GM12878 (cell line): ENCODE measurements at regions not wholly inside any gene's neighbourhood (a gene's known extent, or its start where the extent isn't known, plus 50 kb on each side); places are given as distances from the start of the nearest gene placed in this dataset.

ENCODE experiments used
- BCLAF1 ChIP-seq: fragments of 450-650 bp; IDR thresholded peaks from 2 replicates; pipeline ENCODE4 v1.6.1; 2017; ENCODE audit warnings: antibody characterized with exemption, mild to moderate bottlenecking, moderate library complexity
- BMI1 ChIP-seq: fragments of 450-650 bp; IDR thresholded peaks from 2 replicates; pipeline ENCODE4 v1.6.1; 2016; ENCODE audit warnings: mild to moderate bottlenecking, moderate library complexity, borderline replicate concordance
- CEBPZ ChIP-seq: fragments of 150-350 bp; IDR thresholded peaks from 2 replicates; pipeline ENCODE4 v1.6.1; 2016; ENCODE audit warnings: low read depth, low read length
- FOS ChIP-seq: IDR thresholded peaks from 3 replicates; pipeline ENCODE4 v1.6.1; 2011; ENCODE audit warnings: borderline replicate concordance; ENCODE audit not compliant: insufficient read length; ENCODE audit errors: extremely low read depth
- FOXM1 ChIP-seq: IDR thresholded peaks from 2 replicates; pipeline ENCODE4 v1.6.1; 2012; ENCODE audit warnings: low read depth, mild to moderate bottlenecking, inconsistent platforms, low read length, moderate library complexity
- IKZF1 ChIP-seq: fragments of 450-650 bp; conservative IDR thresholded peaks from 2 replicates; pipeline ENCODE4 v1.6.1; 2017; ENCODE audit warnings: antibody characterized with exemption, mild to moderate bottlenecking
- IRF3 ChIP-seq: fragments of 450-650 bp; IDR thresholded peaks from 2 replicates; pipeline ENCODE4 v1.6.1; 2014; ENCODE audit warnings: mild to moderate bottlenecking
- JUND ChIP-seq: IDR thresholded peaks from 2 replicates; pipeline ENCODE4 v1.6.1; 2012; ENCODE audit warnings: low read depth, mild to moderate bottlenecking, low read length, improper control_type of control experiment, moderate library complexity
- NBN ChIP-seq: fragments of 450-650 bp; IDR thresholded peaks from 2 replicates; pipeline ENCODE4 v1.6.1; 2016
- NR2C2 ChIP-seq: IDR thresholded peaks from 2 replicates; pipeline ENCODE4 v1.6.1; 2011; ENCODE audit warnings: borderline replicate concordance, low read depth; ENCODE audit not compliant: control insufficient read depth, insufficient read length
- PAX8 ChIP-seq: fragments of 450-650 bp; IDR thresholded peaks from 2 replicates; pipeline ENCODE4 v1.6.1; 2017; ENCODE audit warnings: mild to moderate bottlenecking, moderate library complexity
- PBX3 ChIP-seq: IDR thresholded peaks from 2 replicates; pipeline ENCODE4 v1.6.1; 2011; ENCODE audit warnings: mild to moderate bottlenecking, low read depth, low read length, moderate library complexity; ENCODE audit not compliant: insufficient replicate concordance
- POLR2A ChIP-seq: IDR thresholded peaks from 2 replicates; pipeline ENCODE4 v1.6.1; 2011; ENCODE audit warnings: low read depth, mild to moderate bottlenecking, low read length
- TAF1 ChIP-seq: IDR thresholded peaks from 2 replicates; pipeline ENCODE4 v1.6.1; 2011; ENCODE audit warnings: mild to moderate bottlenecking, low read depth, low read length, borderline replicate concordance
- ZNF687 ChIP-seq: fragments of 450-650 bp; IDR thresholded peaks from 2 replicates; pipeline ENCODE4 v1.6.1; 2017; ENCODE audit warnings: mild to moderate bottlenecking, moderate library complexity

- TF ChIP-seq BCLAF1 = no peak
- TF ChIP-seq PBX3 = no peak
- TF ChIP-seq JUND = no peak
- TF ChIP-seq BMI1 = no peak
- TF ChIP-seq IRF3 = no peak
- no peak for TF ChIP-seq TAF1
- no peak for TF ChIP-seq IKZF1
- TF ChIP-seq FOS = no peak
- TF ChIP-seq POLR2A = no peak
- TF ChIP-seq ZNF687 = no peak
- no peak for TF ChIP-seq PAX8
- no peak for TF ChIP-seq NR2C2
- TF ChIP-seq NBN = no peak
- no peak for TF ChIP-seq CEBPZ
- no peak for TF ChIP-seq FOXM1
Measured at GRCh38 chr4:123972031-123972430, 575.4 kb downstream of the SPRY1 start (continued).
